HG03135 (cell line): ENCODE measurements at regions not wholly inside any gene's neighbourhood (a gene's known extent, or its start where the extent isn't known, plus 50 kb on each side); places are given as distances from the start of the nearest gene placed in this dataset.

ENCODE experiments used
- ATAC-seq: cut with Tn5 transposase; IDR thresholded peaks from one replicate; pipeline ENCODE4 v1.9.1; 2021; ENCODE audit warnings: mild to moderate bottlenecking, moderate library complexity; ENCODE audit not compliant: unreplicated experiment

- no peak for ATAC-seq
Observed at GRCh38 chr22:49574205-49574880, 253.3 kb downstream of the BRD1 start.

- ATAC-seq: no peak
Observed at GRCh38 chr22:49573109-49573765, 254.4 kb downstream of the BRD1 start.

GRCh38 chr22:49571326-49571725 lies 256.3 kb downstream of the BRD1 start:
- ATAC-seq: no peak

GRCh38 chr22:49570032-49570848 lies 257.4 kb downstream of the BRD1 start:
- ATAC-seq: no peak

- no peak for ATAC-seq
Observed at GRCh38 chr22:49569286-49570031, 258.2 kb downstream of the BRD1 start.

- ATAC-seq: no peak
Observed at GRCh38 chr22:49568751-49569285, 258.9 kb downstream of the BRD1 start.

GRCh38 chr22:49567899-49568750 lies 259.5 kb downstream of the BRD1 start:
- ATAC-seq: no peak

- no peak for ATAC-seq
Observed at GRCh38 chr22:49566693-49567092, 261.0 kb downstream of the BRD1 start.

GRCh38 chr22:49566141-49566541 lies 261.5 kb downstream of the BRD1 start:
- no peak for ATAC-seq

GRCh38 chr22:49565516-49565855 lies 262.2 kb downstream of the BRD1 start:
- ATAC-seq: no peak

- ATAC-seq: no peak
Observed at GRCh38 chr22:49564666-49565515, 262.8 kb downstream of the BRD1 start.

- no peak for ATAC-seq
Observed at GRCh38 chr22:49564054-49564453, 263.6 kb downstream of the BRD1 start.

GRCh38 chr22:49562685-49563249 lies 264.9 kb downstream of the BRD1 start:
- no peak for ATAC-seq

- ATAC-seq: no peak
Observed at GRCh38 chr22:49561976-49562375, 265.7 kb downstream of the BRD1 start.

- no peak for ATAC-seq
Observed at GRCh38 chr22:49561338-49561737, 266.3 kb downstream of the BRD1 start.

- no peak for ATAC-seq
Observed at GRCh38 chr22:49555526-49555925, 272.1 kb downstream of the BRD1 start.

GRCh38 chr22:49554741-49555140 lies 272.9 kb downstream of the BRD1 start:
- ATAC-seq: no peak

GRCh38 chr22:49554296-49554625 lies 273.4 kb downstream of the BRD1 start:
- ATAC-seq: no peak
